Epithelial cell of proximal tubule (primary cell): ENCODE measurements at regions not wholly inside any gene's neighbourhood (a gene's known extent, or its start where the extent isn't known, plus 50 kb on each side); places are given as distances from the start of the nearest gene placed in this dataset.

Experiments
- DNase-seq: peaks from one replicate; pipeline ENCODE4 v3.0.0-alpha.2; 2011; ENCODE audit warnings: low read depth
- H3K4me3 ChIP-seq: 2 replicates; pipeline ENCODE4 v1.5.1; 2011; ENCODE audit warnings: low read depth, mild to moderate bottlenecking, low read length
- TF ChIP-seq, protein P1 (sequence below): conservative IDR thresholded peaks from 2 replicates; pipeline ENCODE4 v1.5.1; 2012; ENCODE audit warnings: low read depth, mild to moderate bottlenecking, low read length

DNA sequence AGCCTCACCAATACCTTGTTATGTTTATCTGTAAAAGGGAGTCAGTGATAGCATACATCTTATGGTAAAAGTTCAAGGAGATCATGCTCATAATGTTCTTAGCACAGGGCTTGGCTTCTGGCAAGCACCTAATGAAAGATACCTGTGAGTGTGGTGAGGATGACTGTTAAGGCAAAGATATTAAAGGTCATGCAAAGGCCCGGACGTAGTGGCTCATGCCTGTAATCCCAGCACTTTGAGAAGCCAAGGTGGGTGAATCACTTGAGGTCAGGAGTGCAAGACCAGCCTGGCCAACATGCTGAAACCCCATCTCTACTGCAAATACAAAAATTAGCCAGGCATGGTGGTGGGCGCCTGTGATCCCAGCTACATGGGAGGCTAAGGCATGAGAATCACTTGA, 425.9 kb upstream of the TBX3 start:
- H3K4me3 ChIP-seq: no peak overlapping the region
- no peak for DNase-seq
- TF ChIP-seq, protein P1, sequence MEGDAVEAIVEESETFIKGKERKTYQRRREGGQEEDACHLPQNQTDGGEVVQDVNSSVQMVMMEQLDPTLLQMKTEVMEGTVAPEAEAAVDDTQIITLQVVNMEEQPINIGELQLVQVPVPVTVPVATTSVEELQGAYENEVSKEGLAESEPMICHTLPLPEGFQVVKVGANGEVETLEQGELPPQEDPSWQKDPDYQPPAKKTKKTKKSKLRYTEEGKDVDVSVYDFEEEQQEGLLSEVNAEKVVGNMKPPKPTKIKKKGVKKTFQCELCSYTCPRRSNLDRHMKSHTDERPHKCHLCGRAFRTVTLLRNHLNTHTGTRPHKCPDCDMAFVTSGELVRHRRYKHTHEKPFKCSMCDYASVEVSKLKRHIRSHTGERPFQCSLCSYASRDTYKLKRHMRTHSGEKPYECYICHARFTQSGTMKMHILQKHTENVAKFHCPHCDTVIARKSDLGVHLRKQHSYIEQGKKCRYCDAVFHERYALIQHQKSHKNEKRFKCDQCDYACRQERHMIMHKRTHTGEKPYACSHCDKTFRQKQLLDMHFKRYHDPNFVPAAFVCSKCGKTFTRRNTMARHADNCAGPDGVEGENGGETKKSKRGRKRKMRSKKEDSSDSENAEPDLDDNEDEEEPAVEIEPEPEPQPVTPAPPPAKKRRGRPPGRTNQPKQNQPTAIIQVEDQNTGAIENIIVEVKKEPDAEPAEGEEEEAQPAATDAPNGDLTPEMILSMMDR: no peak

GRCh38 chr12:115108129-115109100, 424.4 kb upstream of the TBX3 start:
- TF ChIP-seq, protein P1: no peak
- H3K4me3 ChIP-seq: no peak overlapping the region
- no peak for DNase-seq

- no peak for DNase-seq
- no peak overlapping the region for H3K4me3 ChIP-seq
- TF ChIP-seq, protein P1: no peak
Measured at GRCh38 chr12:115103884-115104883, 420.2 kb upstream of the TBX3 start.

GRCh38 chr12:115102450-115102849, 418.5 kb upstream of the TBX3 start:
- no peak overlapping the region for H3K4me3 ChIP-seq
- no peak for DNase-seq
- TF ChIP-seq, protein P1: no peak

DNA sequence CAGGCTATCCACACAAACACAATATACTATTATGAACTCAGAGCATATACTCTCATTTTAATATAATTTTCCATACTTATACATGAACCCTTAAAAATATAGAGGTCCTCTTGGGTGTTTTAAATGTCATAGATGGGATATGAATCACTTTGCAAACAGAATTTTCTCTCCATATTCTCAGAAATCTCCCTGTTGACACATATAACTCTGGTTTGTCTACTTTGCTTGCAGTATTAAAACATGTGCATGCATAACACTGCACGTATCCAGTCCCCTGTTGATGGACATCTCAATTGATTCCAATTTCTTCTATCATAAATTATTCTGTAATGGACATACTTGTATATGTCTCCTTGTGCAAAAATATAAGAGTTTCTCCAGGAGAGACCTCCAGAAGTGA, 417.5 kb upstream of the TBX3 start:
- TF ChIP-seq, protein P1: no peak
- H3K4me3 ChIP-seq: no peak overlapping the region
- DNase-seq: no peak

- no peak overlapping the region for H3K4me3 ChIP-seq
- no peak for DNase-seq
- TF ChIP-seq, protein P1: no peak
Measured at GRCh38 chr12:115097416-115097815, 413.4 kb upstream of the TBX3 start.
